SK-N-SH (cell line): ENCODE measurements at regions not wholly inside any gene's neighbourhood (a gene's known extent, or its start where the extent isn't known, plus 50 kb on each side); places are given as distances from the start of the nearest gene placed in this dataset.

ENCODE experiments used
- CTCF ChIA-PET: fragments of 300-600, 350-600 bp; formaldehyde crosslinking; extraction: SDS; loops from one replicate; lab custom pipeline; 2021; lab: Yijun Ruan, JAX
- POLR2A ChIA-PET: fragments of 350-600 bp; sonication (Branson Sonifier 250); formaldehyde crosslinking; extraction: SDS; loops from one replicate; lab custom pipeline; 2020; ENCODE audit warnings: antibody characterized with exemption, inconsistent platforms; lab: Yijun Ruan, JAX
- DNase-seq: peaks from one replicate; pipeline ENCODE4 v3.0.0; 2012
- H2AFZ ChIP-seq: fragments of 200-600 bp; sonication (generic); 2 replicates; pipeline ENCODE4 v1.8.1; 2016; ENCODE audit warnings: antibody characterized with exemption, mild to moderate bottlenecking, low read depth
- H3F3A ChIP-seq: fragments of 200-600 bp; sonication (generic); replicated peaks from 2 replicates; pipeline ENCODE3; 2016; ENCODE audit warnings: antibody characterized with exemption, mild to moderate bottlenecking; ENCODE audit not compliant: insufficient read depth
- H3K27ac ChIP-seq, 2 experiments: fragments of 200-500 bp in 1 of 2; fragments of 200-600 bp in 1 of 2; sonication (Bioruptor generic) in 1 of 2; sonication (generic), shearing (Covaris generic) in 1 of 2; 2 replicates each; pipeline versions ENCODE4 v1.5.1 to v1.6.1; 2014 to 2016; ENCODE audit warnings: low read depth in 2 of 2, inconsistent platforms in 1 of 2, low read length in 1 of 2, mild to moderate bottlenecking in 1 of 2, mixed read lengths in 1 of 2
- H3K27me3 ChIP-seq: fragments of 200-600 bp; sonication (generic), shearing (Covaris generic); 2 replicates; pipeline ENCODE4 v1.6.1; 2016; ENCODE audit warnings: mixed run types; ENCODE audit not compliant: insufficient read depth
- H3K36me3 ChIP-seq, 2 experiments: fragments of 200-500 bp in 1 of 2; fragments of 200-600 bp in 1 of 2; sonication (Bioruptor generic) in 1 of 2; sonication (generic) in 1 of 2; replicated peaks in 1 of 2; 2 replicates each; pipeline versions ENCODE3 to v1.5.1; 2014 to 2016; ENCODE audit warnings: low read length in 1 of 2, mild to moderate bottlenecking in 1 of 2; ENCODE audit not compliant: insufficient read depth in 2 of 2, control insufficient read depth in 1 of 2
- H3K4me1 ChIP-seq, 2 experiments: fragments of 200-500 bp in 1 of 2; fragments of 200-600 bp in 1 of 2; sonication (Bioruptor generic) in 1 of 2; sonication (generic), shearing (Covaris generic) in 1 of 2; 2 replicates each; pipeline versions ENCODE4 v1.5.1 to v1.6.1; 2014 to 2016; ENCODE audit warnings: low read depth in 1 of 2, low read length in 1 of 2, mixed run types in 1 of 2; ENCODE audit not compliant: insufficient read depth in 2 of 2, control insufficient read depth in 1 of 2
- H3K4me2 ChIP-seq: fragments of 200-600 bp; sonication (generic), shearing (Covaris generic); 2 replicates; pipeline ENCODE4 v1.6.1; 2017; ENCODE audit warnings: mixed run types
- H3K4me3 ChIP-seq, 2 experiments: fragments of 200-500 bp in 1 of 2; fragments of 200-600 bp in 1 of 2; sonication (Bioruptor generic) in 1 of 2; sonication (generic), shearing (Covaris generic) in 1 of 2; 2 replicates each; pipeline versions ENCODE4 v1.5.1 to v1.8.1; 2014 to 2016; ENCODE audit warnings: low read depth in 2 of 2, inconsistent platforms in 1 of 2, low read length in 1 of 2, mild to moderate bottlenecking in 1 of 2, mixed read lengths in 1 of 2, moderate library complexity in 1 of 2
- H3K79me2 ChIP-seq: fragments of 200-600 bp; sonication (generic); 2 replicates; pipeline ENCODE4 v1.8.1; 2017; ENCODE audit warnings: mild to moderate bottlenecking; ENCODE audit not compliant: insufficient read depth
- H3K9ac ChIP-seq: fragments of 200-600 bp; sonication (generic); 2 replicates; pipeline ENCODE4 v1.6.1; 2017; ENCODE audit warnings: mixed run types
- H3K9me2 ChIP-seq: fragments of 200-600 bp; sonication (generic); 2 replicates; pipeline ENCODE4 v1.6.1; 2017; ENCODE audit warnings: mixed run types
- H3K9me3 ChIP-seq: fragments of 200-600 bp; sonication (generic); 2 replicates; pipeline ENCODE4 v1.6.1; 2017; ENCODE audit warnings: mixed run types, mild to moderate bottlenecking, moderate library complexity
- H4K20me1 ChIP-seq: fragments of 200-600 bp; sonication (generic); 2 replicates; pipeline ENCODE4 v1.6.1; 2017; ENCODE audit warnings: mild to moderate bottlenecking, mixed run types; ENCODE audit not compliant: insufficient read depth
- CHD2 ChIP-seq: fragments of 150-350 bp; IDR thresholded peaks from 2 replicates; pipeline ENCODE4 v1.6.1; 2018; ENCODE audit warnings: low read length; ENCODE audit not compliant: partially characterized antibody
- CTCF ChIP-seq: fragments of 200-600 bp; sonication (generic); IDR thresholded peaks from 2 replicates; pipeline ENCODE4 v1.6.1; 2017; ENCODE audit warnings: antibody characterized with exemption, mild to moderate bottlenecking, moderate library complexity
- ELF1 ChIP-seq: IDR thresholded peaks from 2 replicates; pipeline ENCODE4 v1.4.0; 2012
- EP300 ChIP-seq, 2 experiments: IDR thresholded peaks; 2 replicates each; pipeline versions ENCODE4 v1.4.0 to v1.6.1; 2012; ENCODE audit warnings: borderline replicate concordance in 1 of 2, low read depth in 1 of 2, low read length in 1 of 2
- FOSL2 ChIP-seq: IDR thresholded peaks from 2 replicates; pipeline ENCODE4 v1.4.0; 2012; ENCODE audit warnings: low read depth, mild to moderate bottlenecking, moderate library complexity, borderline replicate concordance
- IRF3 ChIP-seq: fragments of 150-350 bp; IDR thresholded peaks from 2 replicates; pipeline ENCODE4 v1.6.1; 2016; ENCODE audit warnings: mild to moderate bottlenecking, low read depth, low read length
- JUND ChIP-seq: IDR thresholded peaks from 2 replicates; pipeline ENCODE4 v1.4.0; 2012
- PBX3 ChIP-seq: IDR thresholded peaks from 2 replicates; pipeline ENCODE4; 2012
- POLR2AphosphoS5 ChIP-seq: IDR thresholded peaks from 2 replicates; pipeline ENCODE4 v1.6.1; 2012; ENCODE audit warnings: low read depth, low read length
- RAD21 ChIP-seq: IDR thresholded peaks from 2 replicates; pipeline ENCODE4 v1.6.1; 2012; ENCODE audit warnings: mild to moderate bottlenecking, low read length
- SIN3A ChIP-seq: IDR thresholded peaks from 2 replicates; pipeline ENCODE4 v1.6.1; 2012; ENCODE audit warnings: low read depth, mild to moderate bottlenecking, low read length, moderate library complexity, borderline replicate concordance
- SMC3 ChIP-seq: IDR thresholded peaks from 2 replicates; pipeline ENCODE4 v1.6.1; 2012; ENCODE audit warnings: low read depth, low read length, improper control_type of control experiment
- TAF1 ChIP-seq: IDR thresholded peaks from 2 replicates; pipeline ENCODE4 v1.6.1; 2012; ENCODE audit warnings: low read depth, mild to moderate bottlenecking, low read length, moderate library complexity, borderline replicate concordance
- TCF12 ChIP-seq: IDR thresholded peaks from 2 replicates; pipeline ENCODE4 v1.4.0; 2012
- USF2 ChIP-seq: fragments of 150-350 bp; IDR thresholded peaks from 2 replicates; pipeline ENCODE4 v1.6.1; 2017; ENCODE audit warnings: antibody characterized with exemption, low read length, low read depth, borderline replicate concordance
- WGBS: methylation state at CpG from one replicate; pipeline ENCODE4 v1.1.6; 2017; ENCODE audit warnings: low lambda C conversion rate; 5-methylcytosine and 5-hydroxymethylcytosine counted together

GRCh38 chr18:24840640-24841039, 380.2 kb downstream of the HRH4 start:
- H3F3A ChIP-seq: no peaks in the 10 kb centered on the region
- POLR2A ChIA-PET: no interaction called here
- WGBS: 70% methylated on average over 6 of the region's 6 CpGs

More at GRCh38 chr18:24840640-24841039, 380.2 kb downstream of the HRH4 start:
- no peaks in the 10 kb centered on the region for H3K27me3 ChIP-seq
- H4K20me1 ChIP-seq: no peaks in the 10 kb centered on the region
- DNase-seq: no peak
- CTCF ChIA-PET: no interaction called here
- H3K9me2 ChIP-seq: no peaks in the 10 kb centered on the region
- no peak overlapping the region for H3K9ac ChIP-seq
- no peak overlapping the region for H3K4me3 ChIP-seq
- H3K79me2 ChIP-seq: no peaks in the 10 kb centered on the region
- H2AFZ ChIP-seq: no peak overlapping the region
- H3K4me2 ChIP-seq: no peak overlapping the region
- H3K4me1 ChIP-seq: no peaks in the 10 kb centered on the region
- no peaks in the 10 kb centered on the region for H3K9me3 ChIP-seq
- no peaks in the 10 kb centered on the region for H3K36me3 ChIP-seq
- no peak for TF ChIP-seq EP300 (IDR thresholded peaks at IDR 0.05; ENCODE audit: borderline replicate concordance in 1 of 2, low read depth in 1 of 2, low read length in 1 of 2)
- TF ChIP-seq IRF3: no peak
- no peak for TF ChIP-seq TAF1
- no peak for TF ChIP-seq ELF1
- TF ChIP-seq JUND: no peak
- TF ChIP-seq PBX3: no peak
- TF ChIP-seq USF2: no peak
- TF ChIP-seq FOSL2: no peak
- TF ChIP-seq SIN3A: no peak
- TF ChIP-seq POLR2AphosphoS5: no peak
- no peak for TF ChIP-seq SMC3
- no peak for TF ChIP-seq TCF12
- no peak for TF ChIP-seq RAD21
- no peak for TF ChIP-seq CHD2
- no peak for TF ChIP-seq CTCF
- H3K27ac ChIP-seq: no peak overlapping the region
